HepG2 (cell line): ENCODE measurements at regions not wholly inside any gene's neighbourhood (a gene's known extent, or its start where the extent isn't known, plus 50 kb on each side); places are given as distances from the start of the nearest gene placed in this dataset.

Experiments
- ATAC-seq: fragments of 200-7000 bp; cut with Tn5 transposase; 3 replicates; pipeline ENCODE4 v1.9.1; 2020; ENCODE audit warnings: mild to moderate bottlenecking, moderate library complexity
- BruUV-seq: library from RNA; stranded (reverse); fragments of 400-500 nt; replicated peaks from 2 replicates; lab custom pipeline; 2021; lab: Mats Ljungman, UMichigan
- CTCF ChIA-PET: fragments of 300-600 bp; formaldehyde crosslinking; extraction: SDS; loops from one replicate; lab custom pipeline; 2021; ENCODE audit warnings: low total read pairs, inconsistent platforms, low intra/inter-chr PET ratio; lab: Yijun Ruan, JAX
- POLR2A ChIA-PET: fragments of 350-600 bp; sonication (Branson Sonifier 250); formaldehyde crosslinking; loops from one replicate; lab custom pipeline; 2020; ENCODE audit warnings: antibody characterized with exemption, inconsistent platforms; lab: Yijun Ruan, JAX
- DNase-seq: peaks from one replicate; pipeline ENCODE4 v3.0.0-alpha.2; 2015; ENCODE audit warnings: low spot score
- FAIRE-seq: peaks from 3 replicates; lab custom pipeline; 2011; peaks lifted over from hg19 to GRCh38; lab: Jason Lieb, UNC
- H2AFZ ChIP-seq: one replicate; pipeline ENCODE4 v1.6.1; 2011; ENCODE audit warnings: low read length, inconsistent platforms
- H3K27ac ChIP-seq: fragments of 300-600 bp; 3 replicates; pipeline ENCODE4 v1.8.0; 2011; ENCODE audit warnings: mixed run types, mild to moderate bottlenecking, mixed read lengths, low read length, inconsistent platforms; ENCODE audit not compliant: insufficient read depth; ENCODE audit errors: extremely low read length
- H3K27me3 ChIP-seq, 2 experiments: fragments of 200-600 bp in 1 of 2; 2 replicates in 1 of 2; 3 replicates in 1 of 2; pipeline versions ENCODE4 v1.6.0 to v1.8.0; 2011; ENCODE audit warnings: low read length in 2 of 2, mild to moderate bottlenecking in 2 of 2, moderate library complexity in 2 of 2, inconsistent platforms in 1 of 2; ENCODE audit not compliant: insufficient read depth in 2 of 2, control insufficient read depth in 1 of 2
- H3K36me3 ChIP-seq, 2 experiments: fragments of 200-600 bp in 1 of 2; replicated peaks in 1 of 2; 2 replicates in 1 of 2; 3 replicates in 1 of 2; pipeline versions ENCODE4 v1.5.1 to v1.8.0; 2011; ENCODE audit warnings: low read length in 2 of 2, inconsistent platforms in 1 of 2; ENCODE audit not compliant: insufficient read depth in 2 of 2, control insufficient read depth in 1 of 2
- H3K4me1 ChIP-seq: 2 replicates; pipeline ENCODE4 v1.5.1; 2012; ENCODE audit warnings: low read length, inconsistent platforms; ENCODE audit not compliant: insufficient read depth
- H3K4me2 ChIP-seq: 2 replicates; pipeline ENCODE4 v1.6.0; 2011; ENCODE audit warnings: low read depth, low read length, inconsistent platforms
- H3K4me3 ChIP-seq, 3 experiments: fragments of 200-600 bp in 1 of 3; sonication (generic), shearing (Covaris generic) in 1 of 3; replicated peaks in 1 of 3; 2 replicates each; pipeline ENCODE4 v1.5.1; 2011 to 2016; ENCODE audit warnings: low read length in 3 of 3, inconsistent platforms in 2 of 3, low read depth in 2 of 3, mild to moderate bottlenecking in 2 of 3, control low read depth in 1 of 3, mixed read lengths in 1 of 3; ENCODE audit not compliant: insufficient read depth in 1 of 3
- H3K79me2 ChIP-seq: one replicate; pipeline ENCODE4 v1.6.1; 2011; ENCODE audit warnings: low read length, inconsistent platforms; ENCODE audit not compliant: insufficient read depth
- H3K9ac ChIP-seq: 2 replicates; pipeline ENCODE4 v1.6.0; 2011; ENCODE audit warnings: mild to moderate bottlenecking, low read depth, low read length, inconsistent platforms; ENCODE audit not compliant: insufficient read depth
- H3K9me3 ChIP-seq: 2 replicates; pipeline ENCODE4 v1.5.1; 2012; ENCODE audit warnings: mild to moderate bottlenecking, low read length
- H4K20me1 ChIP-seq: 2 replicates; pipeline ENCODE4 v1.6.0; 2011; ENCODE audit warnings: inconsistent platforms, mild to moderate bottlenecking, low read length, moderate library complexity; ENCODE audit not compliant: insufficient read depth
- ARNTL ChIP-seq: sonication (generic); formaldehyde crosslinking; IDR thresholded peaks from 2 replicates; pipeline ENCODE4 v1.4.0; 2020; ENCODE audit warnings: mild to moderate bottlenecking, missing genetic modification reagents
- CCDC6 ChIP-seq: sonication (generic); formaldehyde crosslinking; IDR thresholded peaks from 2 replicates; pipeline ENCODE4 v1.8.1; 2022; ENCODE audit warnings: mild to moderate bottlenecking, missing genetic modification reagents, moderate library complexity
- ELF3 ChIP-seq: IDR thresholded peaks from 2 replicates; pipeline ENCODE4 v1.6.1; 2016; ENCODE audit warnings: missing genetic modification reagents, missing compliant biosample characterization
- FIP1L1 ChIP-seq: fragments of 200-400 bp; formaldehyde crosslinking; IDR thresholded peaks from 2 replicates; pipeline ENCODE4 v1.6.1; 2018; ENCODE audit warnings: low read depth, mild to moderate bottlenecking, low read length, moderate library complexity, borderline replicate concordance; ENCODE audit not compliant: insufficient read depth
- NFIB ChIP-seq: sonication (generic); formaldehyde crosslinking; IDR thresholded peaks from 2 replicates; pipeline ENCODE4 v1.9.0; 2021; ENCODE audit warnings: missing genetic modification reagents, mild to moderate bottlenecking, borderline replicate concordance
- RBFOX2 ChIP-seq: fragments of 200-400 bp; formaldehyde crosslinking; IDR thresholded peaks from 2 replicates; pipeline ENCODE4 v1.6.1; 2017; ENCODE audit warnings: low read depth, mild to moderate bottlenecking, low read length
- RORA ChIP-seq: sonication (generic); formaldehyde crosslinking; IDR thresholded peaks from 2 replicates; pipeline ENCODE4 v1.5.0; 2020; ENCODE audit warnings: mild to moderate bottlenecking, missing genetic modification reagents, moderate library complexity
- SOX13 ChIP-seq, 3 experiments: fragments of 450-650 bp in 1 of 3; sonication (generic) in 1 of 3; formaldehyde crosslinking in 1 of 3; IDR thresholded peaks in 2 of 3; conservative IDR thresholded peaks in 1 of 3; 2 replicates each; pipeline versions ENCODE4 v1.5.0 to v1.6.1; 2016 to 2020; ENCODE audit warnings: antibody characterized with exemption in 1 of 3, mild to moderate bottlenecking in 1 of 3, missing compliant biosample characterization in 1 of 3, missing genetic modification reagents in 1 of 3, moderate library complexity in 1 of 3
- TOPORS ChIP-seq: sonication (generic); formaldehyde crosslinking; IDR thresholded peaks from 2 replicates; pipeline ENCODE4 v1.8.0; 2023; ENCODE audit warnings: mild to moderate bottlenecking, missing genetic modification reagents
- YEATS4 ChIP-seq: sonication (generic); formaldehyde crosslinking; IDR thresholded peaks from 2 replicates; pipeline ENCODE4 v1.4.0; 2020; ENCODE audit warnings: missing genetic modification reagents, borderline replicate concordance
- ZBTB8A ChIP-seq: sonication (generic); formaldehyde crosslinking; IDR thresholded peaks from 2 replicates; pipeline ENCODE4 v1.4.0; 2020; ENCODE audit warnings: mild to moderate bottlenecking, low read depth, missing genetic modification reagents, borderline replicate concordance
- ZNF136 ChIP-seq: sonication (generic); formaldehyde crosslinking; IDR thresholded peaks from 2 replicates; pipeline ENCODE4 v1.8.1; 2022; ENCODE audit warnings: low read depth, mild to moderate bottlenecking, moderate library complexity, missing genetic modification reagents
- ZNF335 ChIP-seq: sonication (generic); formaldehyde crosslinking; IDR thresholded peaks from 2 replicates; pipeline ENCODE4 v1.4.0; 2020; ENCODE audit warnings: missing genetic modification reagents
- ZNF614 ChIP-seq: IDR thresholded peaks from 2 replicates; pipeline ENCODE4 v1.6.1; 2018; ENCODE audit warnings: missing biosample characterization, missing genetic modification reagents, inconsistent platforms, borderline replicate concordance
- ZNF768 ChIP-seq: sonication (generic); formaldehyde crosslinking; IDR thresholded peaks from 2 replicates; pipeline ENCODE4 v1.4.0; 2020; ENCODE audit warnings: missing genetic modification reagents
- WGBS: methylation state at CpG from one replicate; pipeline ENCODE4 v1.1.6; 2017; ENCODE audit warnings: low lambda C conversion rate; 5-methylcytosine and 5-hydroxymethylcytosine counted together
- in situ Hi-C: cut with HindIII; loops from 2 replicates; pipeline ENCODE4 v1.10.0; 2017; ENCODE audit warnings: low pct_unique_long_range_greater_than_20kb; ENCODE audit not compliant: extremely low pct_ligation_motif_present
- intact Hi-C: fragments of 100-400 bp; cut with micrococcal nuclease; formaldehyde crosslinking; loops from one replicate; pipeline ENCODE4 v1.10.0; 2022; ENCODE audit not compliant: unreplicated experiment
- TF ChIP-seq, protein P1 (sequence below): sonication (generic); formaldehyde crosslinking; IDR thresholded peaks from 2 replicates; pipeline ENCODE4; 2020; ENCODE audit warnings: missing genetic modification reagents, mild to moderate bottlenecking, borderline replicate concordance
- TF ChIP-seq, protein P2 (sequence below): sonication (generic); formaldehyde crosslinking; IDR thresholded peaks from 2 replicates; pipeline ENCODE4 v1.5.1; 2020; ENCODE audit warnings: missing genetic modification reagents, mild to moderate bottlenecking, borderline replicate concordance

DNA sequence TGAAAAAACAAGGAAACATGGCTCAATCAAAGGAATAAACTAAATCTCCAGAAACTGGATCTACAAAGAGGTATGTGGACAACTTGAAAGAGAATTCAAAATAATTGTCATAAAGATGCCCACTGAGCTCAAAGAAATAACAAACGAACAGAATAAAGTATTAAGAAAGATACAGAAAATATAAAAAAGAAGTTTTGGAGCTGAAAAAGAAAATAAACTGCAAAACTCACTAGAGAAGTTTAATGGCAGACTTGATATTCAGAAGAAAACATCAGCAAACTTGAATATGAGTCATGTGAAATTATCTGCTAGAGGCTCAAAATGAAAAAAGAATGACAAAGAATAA is 208.1 kb upstream of the SAMSN1 start (continued):
- TF ChIP-seq, protein P1, sequence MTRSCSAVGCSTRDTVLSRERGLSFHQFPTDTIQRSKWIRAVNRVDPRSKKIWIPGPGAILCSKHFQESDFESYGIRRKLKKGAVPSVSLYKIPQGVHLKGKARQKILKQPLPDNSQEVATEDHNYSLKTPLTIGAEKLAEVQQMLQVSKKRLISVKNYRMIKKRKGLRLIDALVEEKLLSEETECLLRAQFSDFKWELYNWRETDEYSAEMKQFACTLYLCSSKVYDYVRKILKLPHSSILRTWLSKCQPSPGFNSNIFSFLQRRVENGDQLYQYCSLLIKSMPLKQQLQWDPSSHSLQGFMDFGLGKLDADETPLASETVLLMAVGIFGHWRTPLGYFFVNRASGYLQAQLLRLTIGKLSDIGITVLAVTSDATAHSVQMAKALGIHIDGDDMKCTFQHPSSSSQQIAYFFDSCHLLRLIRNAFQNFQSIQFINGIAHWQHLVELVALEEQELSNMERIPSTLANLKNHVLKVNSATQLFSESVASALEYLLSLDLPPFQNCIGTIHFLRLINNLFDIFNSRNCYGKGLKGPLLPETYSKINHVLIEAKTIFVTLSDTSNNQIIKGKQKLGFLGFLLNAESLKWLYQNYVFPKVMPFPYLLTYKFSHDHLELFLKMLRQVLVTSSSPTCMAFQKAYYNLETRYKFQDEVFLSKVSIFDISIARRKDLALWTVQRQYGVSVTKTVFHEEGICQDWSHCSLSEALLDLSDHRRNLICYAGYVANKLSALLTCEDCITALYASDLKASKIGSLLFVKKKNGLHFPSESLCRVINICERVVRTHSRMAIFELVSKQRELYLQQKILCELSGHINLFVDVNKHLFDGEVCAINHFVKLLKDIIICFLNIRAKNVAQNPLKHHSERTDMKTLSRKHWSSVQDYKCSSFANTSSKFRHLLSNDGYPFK (CRISPR knock-in tag) = no peak
- TF ChIP-seq SOX13 (IDR thresholded peaks at IDR 0.05) (no peak), SOX13 (CRISPR knock-in tag; conservative IDR thresholded peaks at IDR 0.05 in 1 of 2, IDR thresholded peaks at IDR 0.05 in 1 of 2) (no peak), RORA (no peak), ZNF136 (CRISPR knock-in tag) (no peak), RBFOX2 (no peak), YEATS4 (CRISPR knock-in tag) (no peak), CCDC6 (no peak)

DNA sequence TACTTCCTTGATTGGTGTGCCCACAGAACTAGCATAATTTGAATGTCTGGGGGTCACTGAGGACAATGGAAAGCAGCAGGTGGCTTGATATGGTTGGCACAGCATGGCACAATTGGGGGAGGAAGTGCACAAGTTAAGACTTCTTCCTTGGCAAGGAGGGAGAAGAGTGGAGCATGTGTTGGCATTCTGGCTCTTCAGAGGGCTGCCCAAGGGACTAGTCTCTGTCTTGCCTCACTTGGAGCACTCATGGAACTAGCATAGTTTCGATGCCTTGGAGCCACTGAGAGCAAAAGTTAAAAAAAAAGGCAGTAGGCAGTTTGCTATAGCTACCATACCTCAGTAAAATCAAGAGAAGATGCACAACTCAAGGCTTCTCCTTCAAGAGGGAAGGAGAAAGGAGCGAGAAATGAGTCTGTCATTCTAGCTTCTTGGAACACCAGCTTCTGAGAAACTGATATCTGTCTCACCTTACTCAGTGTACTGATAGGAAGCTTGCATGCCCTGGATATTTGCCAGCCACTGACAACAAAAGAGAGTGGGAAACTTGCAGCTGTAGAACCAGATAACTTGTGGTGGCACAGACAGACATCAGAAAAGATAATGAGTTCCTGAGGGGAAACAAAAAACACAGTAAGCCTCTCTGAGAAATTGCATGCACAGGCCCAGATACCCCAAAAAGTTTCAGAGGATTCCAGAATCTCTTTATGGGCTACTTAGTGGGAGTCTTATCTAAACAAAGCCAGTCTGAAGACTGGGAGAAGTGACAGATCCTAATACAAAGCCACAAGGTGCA is 207.5 kb upstream of the SAMSN1 start:
- H3K4me2 ChIP-seq = no peak overlapping the region
- H3K9me3 ChIP-seq = no peaks in the 10 kb centered on the region
- H3K4me3 ChIP-seq = no peak overlapping the region
- in situ Hi-C loops = no loop called here
- H3K36me3 ChIP-seq = no peaks in the 10 kb centered on the region
- 0% methylated on average over 2 of the region's 2 CpGs for WGBS
- no peak overlapping the region for H2AFZ ChIP-seq
- H4K20me1 ChIP-seq = no peaks in the 10 kb centered on the region
- H3K9ac ChIP-seq = no peak overlapping the region
- FAIRE-seq (no peak), DNase-seq (no peak), ATAC-seq (no peak)
- H3K27me3 ChIP-seq = no peaks in the 10 kb centered on the region
- H3K79me2 ChIP-seq = no peaks in the 10 kb centered on the region
- H3K4me1 ChIP-seq = no peaks in the 10 kb centered on the region
- ChIA-PET POLR2A (no interaction called here), CTCF (no interaction called here)
- no peak overlapping the region for H3K27ac ChIP-seq
- intact Hi-C loops = no loop called here
- no TSS peak for BruUV-seq
- TF ChIP-seq ZBTB8A (CRISPR knock-in tag) (no peak), ZNF768 (no peak), ARNTL (no peak), TOPORS (CRISPR knock-in tag) (no peak), NFIB (CRISPR knock-in tag) (no peak), ZNF335 (CRISPR knock-in tag) (no peak), ZNF614 (CRISPR knock-in tag) (no peak), ELF3 (no peak), FIP1L1 (no peak)
- TF ChIP-seq, protein P2, sequence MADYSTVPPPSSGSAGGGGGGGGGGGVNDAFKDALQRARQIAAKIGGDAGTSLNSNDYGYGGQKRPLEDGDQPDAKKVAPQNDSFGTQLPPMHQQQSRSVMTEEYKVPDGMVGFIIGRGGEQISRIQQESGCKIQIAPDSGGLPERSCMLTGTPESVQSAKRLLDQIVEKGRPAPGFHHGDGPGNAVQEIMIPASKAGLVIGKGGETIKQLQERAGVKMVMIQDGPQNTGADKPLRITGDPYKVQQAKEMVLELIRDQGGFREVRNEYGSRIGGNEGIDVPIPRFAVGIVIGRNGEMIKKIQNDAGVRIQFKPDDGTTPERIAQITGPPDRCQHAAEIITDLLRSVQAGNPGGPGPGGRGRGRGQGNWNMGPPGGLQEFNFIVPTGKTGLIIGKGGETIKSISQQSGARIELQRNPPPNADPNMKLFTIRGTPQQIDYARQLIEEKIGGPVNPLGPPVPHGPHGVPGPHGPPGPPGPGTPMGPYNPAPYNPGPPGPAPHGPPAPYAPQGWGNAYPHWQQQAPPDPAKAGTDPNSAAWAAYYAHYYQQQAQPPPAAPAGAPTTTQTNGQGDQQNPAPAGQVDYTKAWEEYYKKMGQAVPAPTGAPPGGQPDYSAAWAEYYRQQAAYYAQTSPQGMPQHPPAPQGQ (CRISPR knock-in tag) = no peak
